ENCODE measurements at regions not wholly inside any gene's neighbourhood (a gene's known extent, or its start where the extent isn't known, plus 50 kb on each side); places are given as distances from the start of the nearest gene placed in this dataset.
"Not testable (repeated sequence)": the region's sequence is repeated elsewhere in the genome, so short reads cannot be mapped to it uniquely, and the experiment has no call there.

DNA sequence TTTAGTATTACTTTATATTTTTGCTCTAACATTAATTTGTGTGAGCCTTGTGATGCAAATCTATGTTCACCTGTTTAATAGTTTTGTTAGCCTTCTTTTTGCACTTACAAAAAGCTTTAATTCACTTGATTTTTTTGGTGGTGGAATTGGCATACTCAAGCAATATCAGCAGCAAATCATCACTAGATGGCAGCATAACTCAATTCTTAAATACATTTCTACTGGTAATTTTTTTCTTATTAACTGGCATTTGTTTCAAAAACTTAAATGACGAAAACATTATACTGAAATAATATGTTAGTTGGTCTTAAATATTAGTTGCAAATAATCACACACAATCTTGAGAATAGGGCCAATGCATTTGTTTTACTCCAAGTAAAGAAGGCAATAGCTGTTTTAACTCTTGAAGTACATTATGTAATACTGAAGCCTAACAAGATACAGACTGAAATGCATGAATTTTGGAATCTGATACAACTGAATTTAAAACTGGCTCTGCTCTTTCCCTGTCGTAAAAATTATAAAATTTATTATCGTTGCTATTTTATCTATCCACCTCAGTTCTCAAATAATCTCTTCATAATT is 151.5 kb downstream of the ATXN7L3B start:
- DNase-seq, result no peak

DNA sequence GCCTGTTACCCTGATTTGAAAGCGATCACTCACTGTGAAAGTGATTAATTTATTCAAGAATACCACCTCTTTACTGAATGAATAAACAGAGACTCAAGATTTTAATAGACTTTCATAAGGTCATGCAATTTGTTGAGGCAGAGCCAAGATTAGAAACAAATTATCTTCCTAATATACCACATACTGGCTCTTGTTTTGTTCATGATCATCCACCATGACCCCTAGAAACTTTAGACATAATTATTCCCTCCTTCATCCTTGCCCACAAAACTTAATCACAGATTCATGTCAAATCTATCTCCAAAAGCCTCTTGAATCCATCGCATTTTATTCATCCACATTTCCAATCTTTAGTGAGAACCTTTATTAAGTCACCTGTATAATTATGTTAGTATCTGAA is 152.3 kb downstream of the ATXN7L3B start:
- no peak for DNase-seq

DNA sequence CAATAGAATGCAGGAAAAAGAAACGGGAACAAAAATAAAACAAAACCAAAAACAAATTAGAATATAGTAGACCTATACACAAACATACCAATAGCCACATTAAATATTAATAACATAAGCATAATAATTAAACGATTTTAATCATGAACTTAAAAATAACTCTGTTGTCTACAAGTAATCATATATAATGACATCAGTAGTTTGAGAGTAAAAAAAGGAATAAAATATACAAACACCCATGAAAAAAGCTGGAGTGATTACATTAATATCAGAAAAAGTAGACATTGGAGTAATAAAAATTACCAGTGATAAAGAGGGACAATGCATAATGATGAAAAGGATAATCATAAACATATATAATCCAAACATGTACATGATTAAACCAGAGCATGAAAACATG is 181.8 kb downstream of the ATXN7L3B start:
- DNase-seq, result no peak

- no peak for DNase-seq
Measured at GRCh38 chr12:74722709-74723108, 185.1 kb downstream of the ATXN7L3B start.

GRCh38 chr12:74725154-74725553 is 187.5 kb downstream of the ATXN7L3B start:
- no peak for DNase-seq

DNA sequence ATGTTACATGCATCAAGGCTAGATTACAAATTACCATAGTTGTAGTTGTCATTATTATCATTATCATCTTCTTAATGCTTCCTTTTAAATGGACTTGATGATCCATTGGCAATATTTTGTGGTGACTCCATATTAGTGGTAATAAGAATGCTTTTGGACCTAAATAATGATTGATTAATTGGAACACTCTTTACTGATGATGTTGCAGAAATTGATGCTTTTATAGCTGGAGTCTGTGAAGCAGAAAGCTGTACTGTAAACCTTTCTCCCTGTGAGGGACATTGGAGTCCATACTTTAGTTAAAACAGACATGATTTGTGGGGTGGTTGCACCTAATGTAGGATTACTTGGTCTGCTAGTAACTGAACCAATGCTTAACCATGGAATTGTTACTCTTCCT is 190.4 kb downstream of the ATXN7L3B start:
- no peak for DNase-seq

GRCh38 chr12:74732164-74732784 is 194.6 kb downstream of the ATXN7L3B start:
- no peak for DNase-seq

DNA sequence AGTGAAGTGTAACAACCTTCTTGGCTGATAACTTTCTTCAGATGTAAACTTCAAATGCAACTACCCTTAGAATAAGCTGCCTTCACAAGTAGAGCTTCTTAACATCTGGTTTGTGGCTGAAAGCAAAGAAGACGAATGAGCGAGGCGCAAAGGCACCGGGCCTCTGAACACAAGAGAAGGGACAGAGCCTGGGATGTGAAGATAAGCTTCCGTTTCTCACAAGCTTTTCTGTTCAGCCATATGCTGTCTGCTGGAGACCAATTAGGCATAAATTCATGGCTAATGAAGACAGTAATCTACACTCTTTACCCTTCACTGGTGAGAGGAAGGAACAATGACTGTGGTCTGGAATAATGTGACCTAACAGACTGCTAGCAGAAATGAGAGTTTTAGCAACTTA is 195.2 kb downstream of the ATXN7L3B start:
- no peak for DNase-seq

GRCh38 chr12:74741112-74741511 is 203.5 kb downstream of the ATXN7L3B start:
- no peak for DNase-seq

- DNase-seq, result no peak
Measured at GRCh38 chr12:74747305-74747704, 209.7 kb downstream of the ATXN7L3B start.

DNA sequence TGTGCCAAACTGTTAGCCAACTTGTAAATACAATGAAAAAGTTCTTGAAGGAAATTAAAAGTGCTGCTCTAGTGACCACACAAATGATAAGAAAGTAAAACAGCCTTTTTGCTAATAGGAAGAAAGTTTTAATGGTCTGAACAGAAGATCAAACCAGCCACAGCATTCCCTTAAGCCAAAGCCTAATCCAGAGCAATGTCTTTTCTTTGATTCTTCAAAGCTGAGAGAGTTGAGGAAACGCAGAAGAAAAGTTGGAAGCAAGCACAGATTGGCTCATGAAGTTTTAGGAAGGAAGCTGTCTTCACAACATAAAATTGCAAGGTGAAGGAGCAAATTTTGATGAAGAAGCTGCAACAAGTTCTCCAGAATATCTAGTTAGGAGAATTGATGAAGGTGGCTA is 213.8 kb downstream of the ATXN7L3B start:
- no peak for DNase-seq

DNA sequence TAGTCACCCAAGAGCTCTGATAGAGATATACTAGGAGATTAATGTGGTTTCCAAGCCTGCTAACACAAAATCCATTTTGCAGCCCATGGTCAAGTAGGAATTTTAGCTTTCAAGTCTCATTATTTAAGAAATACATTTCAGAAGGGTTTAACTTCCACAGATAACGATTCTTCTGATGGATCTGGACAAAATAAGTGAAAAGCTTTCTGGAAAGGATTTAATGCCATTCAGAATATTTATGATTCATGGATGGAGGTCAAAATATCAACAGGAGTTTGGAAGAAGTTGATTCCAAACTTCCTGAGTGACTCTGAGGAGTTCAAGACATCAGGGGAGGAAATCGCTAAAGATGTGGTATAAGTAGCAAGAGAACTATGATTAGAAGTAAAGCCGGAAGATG is 214.6 kb downstream of the ATXN7L3B start:
- DNase-seq, result no peak

DNA sequence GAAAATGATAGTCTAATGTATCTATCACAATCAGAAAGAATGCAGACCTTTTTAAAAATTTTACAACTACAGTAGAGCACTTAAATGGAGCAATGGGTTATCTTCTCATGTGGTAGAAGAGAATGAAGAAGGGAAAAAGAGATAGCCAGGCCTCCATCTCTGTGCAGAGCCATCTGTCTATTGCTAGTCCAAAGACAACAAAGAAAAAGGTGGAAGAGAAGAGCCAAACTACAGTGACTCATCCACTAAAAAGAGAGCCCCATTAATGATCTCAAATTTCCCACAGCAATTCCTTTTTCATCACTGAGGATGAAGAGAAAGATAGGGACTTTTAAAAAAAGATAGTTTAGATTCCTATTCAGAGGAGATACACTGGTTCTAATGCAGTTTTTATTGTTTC is 232.9 kb downstream of the ATXN7L3B start:
- no peak for DNase-seq

- no peak for DNase-seq
Measured at GRCh38 chr12:74775276-74775675, 237.6 kb downstream of the ATXN7L3B start.

DNA sequence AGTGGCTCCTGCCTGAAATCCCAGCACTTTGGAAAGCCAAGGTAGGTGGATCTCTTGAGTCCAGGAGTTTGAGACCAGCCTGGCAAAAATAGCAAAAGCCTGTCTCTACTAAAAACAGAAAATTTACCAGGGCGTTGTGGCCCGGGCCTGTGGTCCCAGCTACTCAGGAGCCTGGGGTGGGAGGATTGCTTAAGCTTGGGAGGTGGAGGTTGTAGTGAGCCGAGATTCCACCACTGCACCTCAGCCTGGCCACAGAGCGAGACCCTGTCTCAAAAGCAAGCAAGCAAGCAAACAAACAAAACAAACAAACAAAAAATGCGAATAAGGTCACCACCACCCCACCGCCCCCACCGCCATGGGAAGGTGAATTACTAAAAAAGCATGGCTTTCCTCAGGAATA is 238.7 kb downstream of the ATXN7L3B start:
- no peak for DNase-seq

DNA sequence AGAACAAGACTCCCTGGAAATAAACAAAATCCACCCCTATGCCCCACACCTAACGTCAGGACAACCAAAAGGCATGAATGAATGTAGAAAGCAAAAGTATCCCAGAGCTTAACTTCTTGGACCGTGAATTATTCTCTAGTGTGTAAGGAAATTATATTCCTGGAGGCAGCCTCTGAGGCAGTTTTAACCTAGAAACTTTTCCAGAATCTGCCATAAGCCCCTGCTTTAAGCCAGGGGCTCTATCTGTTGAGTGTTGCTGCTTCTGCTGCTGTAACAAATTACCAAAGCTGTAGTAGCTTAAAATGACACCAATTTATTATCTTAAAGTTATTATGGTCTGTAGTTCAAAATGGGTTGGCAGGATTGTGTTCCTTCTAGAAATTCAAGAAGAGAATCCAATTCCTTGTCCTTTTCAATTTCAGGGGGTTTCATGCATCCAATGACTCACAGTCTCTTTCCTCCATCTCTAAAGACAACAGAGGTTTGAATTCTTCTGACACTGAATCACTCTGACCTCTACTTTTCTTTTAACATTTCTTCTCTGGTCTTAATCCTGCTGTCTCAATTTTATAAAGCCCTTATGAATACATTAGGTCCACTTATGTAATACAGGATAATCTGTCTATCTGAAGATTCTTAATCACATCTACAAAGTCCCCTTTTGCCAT is 242.7 kb downstream of the ATXN7L3B start:
- no peak for DNase-seq

DNA sequence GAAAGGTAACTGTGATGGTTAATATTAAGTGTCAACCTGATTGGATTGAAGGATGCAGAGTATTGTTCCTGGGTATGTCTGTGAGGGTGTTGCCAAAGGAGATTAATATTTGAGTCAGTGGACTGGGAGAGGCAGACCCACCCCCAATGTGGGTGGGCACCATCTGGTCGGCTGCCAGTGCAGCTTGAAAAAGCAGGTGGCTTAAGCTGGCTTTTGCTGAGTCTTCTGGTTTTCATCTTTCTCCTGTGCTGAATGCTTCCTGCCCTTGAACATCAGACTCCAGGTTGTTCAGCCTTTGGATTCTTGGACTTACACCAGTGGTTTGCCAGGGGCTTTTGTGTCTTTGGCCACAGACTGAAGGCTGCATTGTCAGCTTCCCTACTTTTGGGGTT is 243.2 kb downstream of the ATXN7L3B start:
- not testable (repeated sequence) for DNase-seq

DNA sequence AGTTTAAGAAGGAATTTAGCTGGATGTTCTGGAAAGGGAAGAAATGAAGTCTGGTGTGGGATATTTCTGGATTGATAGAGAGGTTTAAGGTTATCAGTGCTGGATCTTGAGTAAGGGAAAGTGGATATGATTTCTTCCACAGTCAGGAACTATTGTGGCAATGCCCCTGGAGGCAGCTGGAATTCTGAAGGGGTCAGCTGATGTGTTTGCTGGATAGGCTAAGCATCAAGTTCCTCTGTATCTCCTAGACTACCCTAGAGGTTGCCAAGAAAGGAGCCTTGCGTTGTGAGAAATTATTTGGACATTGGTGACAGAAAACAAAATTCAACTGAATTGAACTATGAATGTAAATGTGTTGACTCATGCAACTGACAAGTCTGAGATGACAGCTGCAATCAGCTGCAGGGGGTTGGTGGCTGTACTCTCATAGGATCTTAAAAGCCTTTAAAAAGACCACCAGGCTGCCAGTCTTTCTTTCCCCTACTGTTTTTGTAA is 244.4 kb downstream of the ATXN7L3B start:
- no peak for DNase-seq

- no peak for DNase-seq
Measured at GRCh38 chr12:74790931-74791330, 253.3 kb downstream of the ATXN7L3B start.

GRCh38 chr12:74791365-74791764 is 253.7 kb downstream of the ATXN7L3B start:
- no peak for DNase-seq

DNA sequence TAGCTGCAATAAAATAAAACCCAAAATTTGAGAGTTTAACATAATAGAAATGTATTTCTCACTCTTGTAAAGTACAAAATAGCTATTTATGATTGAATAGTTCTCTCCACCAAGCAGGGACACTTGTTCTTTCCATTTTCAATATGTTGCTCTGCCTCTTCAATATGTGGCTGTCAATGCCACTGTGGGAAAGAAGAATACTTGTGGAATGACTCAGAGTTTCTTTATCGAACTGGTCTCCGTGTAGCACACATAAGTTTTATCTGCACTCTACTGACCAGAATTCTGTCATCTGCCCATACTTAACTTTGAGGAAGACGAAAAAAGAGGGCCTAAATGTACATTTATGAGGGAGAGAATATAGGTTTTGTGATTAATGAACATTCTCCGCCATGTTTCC is 256.9 kb downstream of the ATXN7L3B start:
- DNase-seq, result no peak

- DNase-seq, result no peak
Measured at GRCh38 chr12:74801625-74802024, 264.0 kb downstream of the ATXN7L3B start.

- no peak for DNase-seq
Measured at GRCh38 chr12:74816398-74817175, 279.0 kb downstream of the ATXN7L3B start.

DNA sequence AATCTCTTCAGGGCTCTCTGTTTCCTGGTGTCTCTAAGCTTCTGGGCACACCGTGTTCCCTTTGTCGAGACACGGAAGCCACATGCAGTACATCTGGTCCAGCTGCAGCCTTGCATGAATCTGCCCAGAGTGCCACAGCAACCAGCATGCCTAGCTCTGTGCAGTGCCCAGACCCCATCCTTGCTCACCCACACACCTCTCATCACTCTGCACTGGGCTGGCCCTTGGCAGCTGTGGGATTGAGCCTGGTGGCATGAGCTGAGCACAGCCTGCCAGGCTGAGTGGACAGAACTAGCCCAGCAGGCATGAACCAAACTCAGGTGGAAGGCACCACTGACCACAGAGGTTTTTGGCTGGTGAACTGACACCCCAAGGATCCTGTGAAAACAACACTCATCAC is 279.9 kb downstream of the ATXN7L3B start:
- no peak for DNase-seq

Measured in stimulated activated CD4-positive, alpha-beta T cell treated with anti-CD3 and anti-CD28 coated beads, Interleukin-4, amount 100 ng/mL, for 24 hours (primary cell).